Trophoblast cell (in vitro differentiated cells and primary cell): ENCODE measurements at regions not wholly inside any gene's neighbourhood (a gene's known extent, or its start where the extent isn't known, plus 50 kb on each side); places are given as distances from the start of the nearest gene placed in this dataset.

ENCODE experiments used
- DNase-seq, 2 donors: peaks; one replicate each; pipeline ENCODE4 v3.0.0-alpha.2; 2016
- H2AFZ ChIP-seq: 2 replicates; pipeline ENCODE4 v1.6.1; 2013; ENCODE audit warnings: low read length, moderate library complexity, mild to moderate bottlenecking; ENCODE audit not compliant: insufficient read depth, poor library complexity
- H2AK5ac ChIP-seq: 2 replicates; pipeline ENCODE4 v1.6.1; 2013; ENCODE audit warnings: mild to moderate bottlenecking, low read length
- H2BK120ac ChIP-seq: 2 replicates; pipeline ENCODE4 v1.6.1; 2013; ENCODE audit warnings: low read length, mild to moderate bottlenecking, moderate library complexity; ENCODE audit not compliant: insufficient read depth, poor library complexity
- H2BK12ac ChIP-seq: 2 replicates; pipeline ENCODE4 v1.6.1; 2013; ENCODE audit warnings: mild to moderate bottlenecking, low read length, moderate library complexity
- H2BK5ac ChIP-seq: 2 replicates; pipeline ENCODE4 v1.6.1; 2013; ENCODE audit warnings: low read length, low read depth, moderate library complexity, mild to moderate bottlenecking; ENCODE audit not compliant: poor library complexity
- H3K14ac ChIP-seq: 2 replicates; pipeline ENCODE4 v1.6.1; 2013; ENCODE audit warnings: mild to moderate bottlenecking, low read length
- H3K18ac ChIP-seq: 2 replicates; pipeline ENCODE4 v1.6.1; 2013; ENCODE audit warnings: mild to moderate bottlenecking, low read length
- H3K23ac ChIP-seq: 2 replicates; pipeline ENCODE4 v1.6.1; 2013; ENCODE audit warnings: low read length
- H3K27ac ChIP-seq: 2 replicates; pipeline ENCODE4 v1.5.1; 2013; ENCODE audit warnings: low read depth, mild to moderate bottlenecking, inconsistent platforms, low read length, moderate library complexity
- H3K27me3 ChIP-seq: 2 replicates; pipeline ENCODE4 v1.6.1; 2013; ENCODE audit warnings: inconsistent platforms, mild to moderate bottlenecking, low read length, moderate library complexity; ENCODE audit not compliant: insufficient read depth
- H3K36me3 ChIP-seq, 2 experiments: 1 replicate in 1 of 2; 2 replicates in 1 of 2; pipeline ENCODE4 v1.6.1; 2013; ENCODE audit warnings: low read length in 2 of 2, mild to moderate bottlenecking in 2 of 2, moderate library complexity in 1 of 2; ENCODE audit not compliant: insufficient read depth in 2 of 2, control insufficient read depth in 1 of 2
- H3K4ac ChIP-seq: 2 replicates; pipeline ENCODE4 v1.6.1; 2013; ENCODE audit warnings: low read depth, mild to moderate bottlenecking, low read length, moderate library complexity
- H3K4me1 ChIP-seq, 2 experiments: 1 replicate in 1 of 2; 2 replicates in 1 of 2; pipeline ENCODE4 v1.6.1; 2013; ENCODE audit warnings: low read length in 2 of 2, mild to moderate bottlenecking in 2 of 2, moderate library complexity in 1 of 2; ENCODE audit not compliant: insufficient read depth in 2 of 2, control insufficient read depth in 1 of 2
- H3K4me2 ChIP-seq: 2 replicates; pipeline ENCODE4 v1.6.1; 2013; ENCODE audit warnings: inconsistent platforms, mild to moderate bottlenecking, low read length, moderate library complexity
- H3K4me3 ChIP-seq: 2 replicates; pipeline ENCODE4 v1.5.1; 2013; ENCODE audit warnings: mild to moderate bottlenecking, low read depth, low read length, inconsistent platforms
- H3K79me1 ChIP-seq: one replicate; pipeline ENCODE4 v1.6.1; 2013; ENCODE audit warnings: low read length
- H3K79me2 ChIP-seq: 2 replicates; pipeline ENCODE4 v1.6.1; 2013; ENCODE audit warnings: low read length, mild to moderate bottlenecking; ENCODE audit not compliant: control insufficient read depth, insufficient read depth, poor library complexity
- H3K9ac ChIP-seq: 2 replicates; pipeline ENCODE4 v1.6.1; 2013; ENCODE audit warnings: mild to moderate bottlenecking, low read length
- H3K9me3 ChIP-seq: 2 replicates; pipeline ENCODE4 v1.6.1; 2013; ENCODE audit warnings: low read depth, mild to moderate bottlenecking, control low read depth, inconsistent platforms, low read length; ENCODE audit not compliant: insufficient read depth
- H4K12ac ChIP-seq: 2 replicates; pipeline ENCODE4 v1.6.1; 2013; ENCODE audit warnings: low read depth, mild to moderate bottlenecking, low read length, moderate library complexity
- H4K8ac ChIP-seq: 2 replicates; pipeline ENCODE4 v1.6.1; 2013; ENCODE audit warnings: low read depth, mild to moderate bottlenecking, low read length, moderate library complexity
- H4K91ac ChIP-seq: one replicate; pipeline ENCODE4 v1.6.1; 2013; ENCODE audit warnings: low read depth, mild to moderate bottlenecking, low read length, moderate library complexity
- WGBS: extraction: QIAGEN DNeasy Blood & Tissue Kit; methylation state at CpG from one replicate; pipeline ENCODE4 v1.1.7; 2013; ENCODE audit warnings: missing lambda C conversion rate; ENCODE audit not compliant: insufficient read length, insufficient coverage; ENCODE audit errors: extremely low coverage; 5-methylcytosine and 5-hydroxymethylcytosine counted together

GRCh38 chr5:116375926-116376325, 198.7 kb downstream of the SEMA6A start:
- no CpG with 5 or more reads among the region's 5 CpGs for WGBS

GRCh38 chr5:116374434-116374852, 200.2 kb downstream of the SEMA6A start:
- no peak overlapping the region for H4K8ac ChIP-seq
- no peak overlapping the region for H3K27ac ChIP-seq
- H2BK120ac ChIP-seq, result no peak overlapping the region
- no peak overlapping the region for H3K9ac ChIP-seq
- H3K9me3 ChIP-seq, result no peaks in the 10 kb centered on the region
- no peak overlapping the region for H3K4me3 ChIP-seq
- H3K14ac ChIP-seq, result no peak overlapping the region
- H3K4ac ChIP-seq, result no peak overlapping the region
- H3K27me3 ChIP-seq, result no peaks in the 10 kb centered on the region
- H4K12ac ChIP-seq, result no peak overlapping the region
- H3K4me2 ChIP-seq, result no peak overlapping the region
- no CpG with 5 or more reads among the region's 4 CpGs for WGBS
- H2BK12ac ChIP-seq, result no peak overlapping the region
- H2AK5ac ChIP-seq, result no peak overlapping the region
- H4K91ac ChIP-seq, result no peak overlapping the region
- DNase-seq, result no peak
- H3K79me2 ChIP-seq, result no peaks in the 10 kb centered on the region
- no peak overlapping the region for H3K23ac ChIP-seq
- H2BK5ac ChIP-seq, result no peak overlapping the region
- H3K36me3 ChIP-seq, result no peaks in the 10 kb centered on the region
- no peak overlapping the region for H3K18ac ChIP-seq
- peaks cover 0 to 5% of the 10 kb centered on the region in 2 experiments for H3K4me1 ChIP-seq
- no peak overlapping the region for H2AFZ ChIP-seq
- H3K79me1 ChIP-seq, result no peaks in the 10 kb centered on the region

More at GRCh38 chr5:116375926-116376325, 198.7 kb downstream of the SEMA6A start:
- H3K79me2 ChIP-seq, result no peaks in the 10 kb centered on the region
- H2BK120ac ChIP-seq, result no peak overlapping the region
- no peak overlapping the region for H3K14ac ChIP-seq
- H3K18ac ChIP-seq, result no peak overlapping the region
- DNase-seq, result no peak
- no peak overlapping the region for H4K12ac ChIP-seq
- H2AK5ac ChIP-seq, result no peak overlapping the region
- H2AFZ ChIP-seq, result no peak overlapping the region
- H3K23ac ChIP-seq, result no peak overlapping the region
- no peaks in the 10 kb centered on the region for H3K36me3 ChIP-seq
- H2BK12ac ChIP-seq, result no peak overlapping the region
- H3K4me2 ChIP-seq, result no peak overlapping the region
- no peak overlapping the region for H3K4ac ChIP-seq
- H3K4me1 ChIP-seq, result peaks cover 0 to 5% of the 10 kb centered on the region in 2 experiments
- H3K9ac ChIP-seq, result no peak overlapping the region
- no peak overlapping the region for H4K91ac ChIP-seq
- no peak overlapping the region for H4K8ac ChIP-seq
- H3K27ac ChIP-seq, result no peak overlapping the region
- no peaks in the 10 kb centered on the region for H3K27me3 ChIP-seq
- H3K79me1 ChIP-seq, result no peaks in the 10 kb centered on the region
- no peak overlapping the region for H2BK5ac ChIP-seq
- H3K4me3 ChIP-seq, result no peak overlapping the region
- peaks cover 2% of the 10 kb centered on the region for H3K9me3 ChIP-seq

- Histone ChIP-seq H4K91ac (no peak overlapping the region), H3K79me2 (no peaks in the 10 kb centered on the region), H2BK5ac (no peak overlapping the region), H2AFZ (no peak overlapping the region), H3K18ac (no peak overlapping the region), H3K27ac (no peak overlapping the region), H3K9me3 (no peaks in the 10 kb centered on the region), H3K4me1 (peaks cover 0 to 3% of the 10 kb centered on the region in 2 experiments), H3K36me3 (no peaks in the 10 kb centered on the region), H3K4ac (no peak overlapping the region), H2BK120ac (no peak overlapping the region), H3K4me3 (no peak overlapping the region), H4K12ac (no peak overlapping the region), H3K27me3 (no peaks in the 10 kb centered on the region), H3K14ac (no peak overlapping the region), H3K4me2 (no peak overlapping the region), H4K8ac (no peak overlapping the region), H3K79me1 (no peaks in the 10 kb centered on the region), H3K23ac (no peak overlapping the region), H3K9ac (no peak overlapping the region), H2BK12ac (no peak overlapping the region), H2AK5ac (no peak overlapping the region)
- no peak for DNase-seq
- no CpG with 5 or more reads among the region's 1 CpG for WGBS
Measured at GRCh38 chr5:116372931-116373597, 201.6 kb downstream of the SEMA6A start.

GRCh38 chr5:116371935-116372334, 202.7 kb downstream of the SEMA6A start:
- Histone ChIP-seq H3K79me1 (no peaks in the 10 kb centered on the region), H3K4me3 (no peak overlapping the region), H4K8ac (no peak overlapping the region), H4K91ac (no peak overlapping the region), H3K27me3 (no peaks in the 10 kb centered on the region), H3K4me2 (no peak overlapping the region), H2BK5ac (no peak overlapping the region), H3K4me1 (no peaks in the 10 kb centered on the region), H2AK5ac (no peak overlapping the region), H3K18ac (no peak overlapping the region), H3K9ac (no peak overlapping the region), H4K12ac (no peak overlapping the region), H3K36me3 (no peaks in the 10 kb centered on the region), H2AFZ (no peak overlapping the region), H3K4ac (no peak overlapping the region), H3K14ac (no peak overlapping the region), H3K79me2 (no peaks in the 10 kb centered on the region), H2BK12ac (no peak overlapping the region), H3K23ac (no peak overlapping the region), H2BK120ac (no peak overlapping the region), H3K27ac (no peak overlapping the region), H3K9me3 (no peaks in the 10 kb centered on the region)
- DNase-seq, result no peak
